HG03039 (cell line): ENCODE measurements at regions not wholly inside any gene's neighbourhood (a gene's known extent, or its start where the extent isn't known, plus 50 kb on each side); places are given as distances from the start of the nearest gene placed in this dataset.

Experiments used
- ATAC-seq: cut with Tn5 transposase; IDR thresholded peaks from one replicate; pipeline ENCODE4 v1.9.1; 2021; ENCODE audit warnings: mild to moderate bottlenecking, moderate library complexity; ENCODE audit not compliant: unreplicated experiment

- ATAC-seq: no peak
Measured at GRCh38 chr13:80284290-80284689, 56.6 kb downstream of the SPRY2 start.

- no peak for ATAC-seq
Measured at GRCh38 chr13:80278706-80279105, 62.2 kb downstream of the SPRY2 start.

- ATAC-seq: no peak
Measured at GRCh38 chr13:80276371-80277289, 64.3 kb downstream of the SPRY2 start.

- ATAC-seq: no peak
Measured at GRCh38 chr13:80274643-80275042, 66.3 kb downstream of the SPRY2 start.

GRCh38 chr13:80273718-80274117, 67.2 kb downstream of the SPRY2 start:
- no peak for ATAC-seq

GRCh38 chr13:80265348-80265747, 75.6 kb downstream of the SPRY2 start:
- no peak for ATAC-seq

- no peak for ATAC-seq
Measured at GRCh38 chr13:80263745-80264513, 77.0 kb downstream of the SPRY2 start.

- ATAC-seq: no peak
Measured at GRCh38 chr13:80262051-80262695, 78.8 kb downstream of the SPRY2 start.

GRCh38 chr13:80259159-80259558, 81.8 kb downstream of the SPRY2 start:
- no peak for ATAC-seq

GRCh38 chr13:80256352-80256932, 84.5 kb downstream of the SPRY2 start:
- ATAC-seq: peak; percentile 87

GRCh38 chr13:80255946-80256345, 85.0 kb downstream of the SPRY2 start:
- no peak for ATAC-seq

- ATAC-seq: no peak
Measured at GRCh38 chr13:80251403-80251802, 89.5 kb downstream of the SPRY2 start.

- no peak for ATAC-seq
Measured at GRCh38 chr13:80250213-80250810, 90.6 kb downstream of the SPRY2 start.

GRCh38 chr13:80249516-80250212, 91.3 kb downstream of the SPRY2 start:
- ATAC-seq: no peak

- ATAC-seq: no peak
Measured at GRCh38 chr13:80245162-80245733, 95.7 kb downstream of the SPRY2 start.

- no peak for ATAC-seq
Measured at GRCh38 chr13:80244574-80244973, 96.4 kb downstream of the SPRY2 start.

GRCh38 chr13:80242728-80243427, 98.0 kb downstream of the SPRY2 start:
- ATAC-seq: no peak

GRCh38 chr13:80239571-80240255, 101.2 kb downstream of the SPRY2 start:
- ATAC-seq: no peak

GRCh38 chr13:80239116-80239515, 101.8 kb downstream of the SPRY2 start:
- ATAC-seq: no peak
